Mesothelial cell of epicardium (in vitro differentiated cells): ENCODE measurements at regions not wholly inside any gene's neighbourhood (a gene's known extent, or its start where the extent isn't known, plus 50 kb on each side); places are given as distances from the start of the nearest gene placed in this dataset.

Experiments
- DNase-seq, 2 experiments: peaks; one replicate each; pipeline ENCODE4 v3.0.0; 2021; ENCODE audit warnings: low spot score in 2 of 2; ENCODE audit not compliant: unreplicated experiment in 2 of 2
- H3K27ac Mint-ChIP-seq: 2 replicates; pipeline ENCODE4 v1.8.0; 2021; ENCODE audit warnings: mixed read lengths
- H3K27me3 Mint-ChIP-seq: 2 replicates; pipeline ENCODE4 v1.8.0; 2021; ENCODE audit warnings: low read depth, mixed read lengths
- H3K36me3 Mint-ChIP-seq: 2 replicates; pipeline ENCODE4 v1.8.0; 2021; ENCODE audit warnings: mixed read lengths
- H3K4me1 Mint-ChIP-seq: 2 replicates; pipeline ENCODE4 v1.8.0; 2021; ENCODE audit warnings: mixed read lengths
- H3K4me3 Mint-ChIP-seq: 2 replicates; pipeline ENCODE4 v1.8.0; 2021; ENCODE audit warnings: mild to moderate bottlenecking, moderate library complexity, mixed read lengths
- H3K9me3 Mint-ChIP-seq: 2 replicates; pipeline ENCODE4 v1.8.0; 2021; ENCODE audit warnings: mixed read lengths
- TF ChIP-seq, protein P1 (sequence below): fragments of 200-600 bp; sonication (generic); IDR thresholded peaks from one replicate; pipeline ENCODE4 v1.5.0; 2021; ENCODE audit warnings: antibody characterized with exemption; ENCODE audit not compliant: unreplicated experiment

DNA sequence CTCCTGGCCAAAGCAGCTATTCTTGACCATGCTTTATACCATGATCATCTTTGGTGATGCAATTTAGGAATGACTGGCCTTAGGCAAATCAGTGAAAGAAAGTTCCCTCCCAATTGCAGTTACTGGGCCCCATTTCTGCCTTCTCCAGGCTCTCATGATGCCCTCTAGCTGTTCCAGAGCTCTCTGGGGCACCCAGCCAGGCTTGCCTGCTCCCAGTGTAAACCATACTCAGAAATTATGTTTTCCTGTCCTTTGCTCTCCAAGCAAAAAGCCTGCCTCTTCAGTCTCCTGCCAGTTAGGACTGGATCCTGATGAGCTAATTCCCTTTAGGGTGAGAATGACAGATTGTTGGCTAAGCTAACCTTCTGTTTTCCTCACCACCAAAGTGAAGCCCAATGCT is 85.3 kb upstream of the RBPJ start:
- DNase-seq = no peak

GRCh38 chr4:26237916-26238315 is 82.9 kb upstream of the RBPJ start:
- peaks cover 15% of the 10 kb centered on the region for H3K4me1 Mint-ChIP-seq
- no peak overlapping the region for H3K27ac Mint-ChIP-seq
- peaks cover under 1% of the 10 kb centered on the region for H3K9me3 Mint-ChIP-seq
- H3K4me3 Mint-ChIP-seq = no peak overlapping the region
- H3K36me3 Mint-ChIP-seq = no peaks in the 10 kb centered on the region
- TF ChIP-seq, protein P1, sequence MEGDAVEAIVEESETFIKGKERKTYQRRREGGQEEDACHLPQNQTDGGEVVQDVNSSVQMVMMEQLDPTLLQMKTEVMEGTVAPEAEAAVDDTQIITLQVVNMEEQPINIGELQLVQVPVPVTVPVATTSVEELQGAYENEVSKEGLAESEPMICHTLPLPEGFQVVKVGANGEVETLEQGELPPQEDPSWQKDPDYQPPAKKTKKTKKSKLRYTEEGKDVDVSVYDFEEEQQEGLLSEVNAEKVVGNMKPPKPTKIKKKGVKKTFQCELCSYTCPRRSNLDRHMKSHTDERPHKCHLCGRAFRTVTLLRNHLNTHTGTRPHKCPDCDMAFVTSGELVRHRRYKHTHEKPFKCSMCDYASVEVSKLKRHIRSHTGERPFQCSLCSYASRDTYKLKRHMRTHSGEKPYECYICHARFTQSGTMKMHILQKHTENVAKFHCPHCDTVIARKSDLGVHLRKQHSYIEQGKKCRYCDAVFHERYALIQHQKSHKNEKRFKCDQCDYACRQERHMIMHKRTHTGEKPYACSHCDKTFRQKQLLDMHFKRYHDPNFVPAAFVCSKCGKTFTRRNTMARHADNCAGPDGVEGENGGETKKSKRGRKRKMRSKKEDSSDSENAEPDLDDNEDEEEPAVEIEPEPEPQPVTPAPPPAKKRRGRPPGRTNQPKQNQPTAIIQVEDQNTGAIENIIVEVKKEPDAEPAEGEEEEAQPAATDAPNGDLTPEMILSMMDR = no peak
- DNase-seq = no peak
- H3K27me3 Mint-ChIP-seq = no peaks in the 10 kb centered on the region

More for the DNA sequence above, 85.3 kb upstream of the RBPJ start:
- H3K27ac Mint-ChIP-seq = no peak overlapping the region
- H3K4me1 Mint-ChIP-seq = peaks cover 18% of the 10 kb centered on the region
- no peaks in the 10 kb centered on the region for H3K36me3 Mint-ChIP-seq
- no peaks in the 10 kb centered on the region for H3K27me3 Mint-ChIP-seq
- H3K9me3 Mint-ChIP-seq = peaks cover 8% of the 10 kb centered on the region
- TF ChIP-seq, protein P1 = no peak
- H3K4me3 Mint-ChIP-seq = no peak overlapping the region

DNA sequence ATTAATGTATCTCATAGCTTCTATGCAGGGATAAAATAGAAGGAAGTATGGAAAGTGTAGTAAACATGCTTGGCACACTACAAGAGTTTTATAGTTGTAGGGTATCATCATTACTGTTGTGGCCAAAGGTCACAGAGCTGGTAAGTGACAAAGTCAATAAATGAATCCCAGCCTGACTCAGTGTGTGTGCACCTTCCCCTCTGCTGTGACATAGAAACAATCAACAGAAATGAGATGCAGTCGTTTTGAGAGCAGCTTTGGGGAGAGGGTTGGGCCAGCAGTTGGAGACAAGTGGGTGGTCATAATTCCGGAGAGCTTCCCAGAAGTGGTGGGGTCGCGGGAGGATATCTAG is 82.4 kb upstream of the RBPJ start:
- no peak overlapping the region for H3K4me3 Mint-ChIP-seq
- no peaks in the 10 kb centered on the region for H3K9me3 Mint-ChIP-seq
- H3K36me3 Mint-ChIP-seq = no peaks in the 10 kb centered on the region
- no peaks in the 10 kb centered on the region for H3K27me3 Mint-ChIP-seq
- no peak for DNase-seq
- peak overlapping the region; percentile 55 for H3K27ac Mint-ChIP-seq
- peaks cover 15% of the 10 kb centered on the region for H3K4me1 Mint-ChIP-seq
- TF ChIP-seq, protein P1 = no peak

DNA sequence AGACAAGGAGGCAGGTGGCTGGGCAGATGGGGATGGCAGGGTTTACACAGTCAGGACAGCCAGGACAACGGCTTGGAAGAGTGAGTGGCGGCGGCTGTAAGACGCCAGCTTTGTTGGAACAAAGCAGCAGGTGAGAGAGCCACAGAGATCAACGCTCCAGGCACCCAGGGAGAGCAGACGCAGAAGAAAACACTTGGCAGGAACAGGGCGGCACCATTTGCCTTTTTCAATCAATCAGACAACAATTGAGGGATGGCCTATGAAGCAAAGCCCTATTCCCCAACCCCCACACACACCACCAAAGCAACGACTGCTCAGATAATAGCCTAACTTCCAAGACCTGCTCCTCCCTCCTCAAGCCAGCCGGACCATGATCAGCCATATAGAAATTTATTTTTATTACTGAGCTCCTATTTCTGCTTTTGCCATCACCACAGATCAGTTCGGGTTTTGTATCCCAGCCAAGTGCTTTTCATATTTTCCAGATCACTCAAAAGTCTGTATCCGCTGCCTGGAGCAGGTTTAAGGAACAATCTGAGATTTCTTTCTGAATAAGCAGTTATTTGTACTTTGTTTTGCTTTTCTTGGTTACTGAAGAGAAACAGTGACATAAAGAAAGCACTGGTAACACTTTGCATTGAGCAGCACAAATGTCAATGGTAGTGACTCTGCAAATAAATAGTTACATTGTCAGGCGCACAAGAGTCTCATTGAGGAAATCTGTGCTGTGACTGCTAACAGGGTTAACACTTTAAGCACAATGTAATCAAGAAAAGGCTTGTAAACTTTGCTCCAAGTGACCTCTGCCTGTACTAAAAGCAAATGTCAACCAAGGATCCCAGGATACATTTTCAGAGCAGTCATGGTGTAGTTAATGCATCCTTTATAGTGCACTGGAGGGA is 81.8 kb upstream of the RBPJ start:
- H3K9me3 Mint-ChIP-seq = no peaks in the 10 kb centered on the region
- no peak for DNase-seq
- H3K27me3 Mint-ChIP-seq = no peaks in the 10 kb centered on the region
- no peaks in the 10 kb centered on the region for H3K36me3 Mint-ChIP-seq
- H3K4me3 Mint-ChIP-seq = no peak overlapping the region
- TF ChIP-seq, protein P1 = no peak
- peaks cover 15% of the 10 kb centered on the region for H3K4me1 Mint-ChIP-seq
- peak overlapping the region; percentile 55 for H3K27ac Mint-ChIP-seq

- Mint-ChIP-seq H3K4me3 (no peak overlapping the region), H3K4me1 (peaks cover 15% of the 10 kb centered on the region), H3K27me3 (no peaks in the 10 kb centered on the region), H3K9me3 (no peaks in the 10 kb centered on the region), H3K27ac (no peak overlapping the region), H3K36me3 (no peaks in the 10 kb centered on the region)
- DNase-seq = no peak
- TF ChIP-seq, protein P1 = no peak
Observed at GRCh38 chr4:26239801-26240200, 81.0 kb upstream of the RBPJ start.
